Stimulated activated CD8-positive, alpha-beta memory T cell treated with anti-CD3 and anti-CD28 coated beads, Interleukin-7, amount 100 ng/mL, for 48 hours (primary cell): ENCODE measurements at regions not wholly inside any gene's neighbourhood (a gene's known extent, or its start where the extent isn't known, plus 50 kb on each side); places are given as distances from the start of the nearest gene placed in this dataset.

Experiments
- DNase-seq, 2 donors: peaks; one replicate each; pipeline ENCODE4 v3.0.0-alpha.2; 2020; ENCODE audit warnings: low read depth in 1 of 2; ENCODE audit errors: extremely low read depth in 1 of 2

GRCh38 chr2:11013196-11013595 lies 101.5 kb downstream of the KCNF1 start:
- DNase-seq, result no peak

GRCh38 chr2:11014026-11014425 lies 102.3 kb downstream of the KCNF1 start:
- no peak for DNase-seq

GRCh38 chr2:11016735-11017388 lies 105.1 kb downstream of the KCNF1 start:
- DNase-seq, result no peak

GRCh38 chr2:11017921-11018320 lies 106.2 kb downstream of the KCNF1 start:
- no peak for DNase-seq

- no peak for DNase-seq
Observed at GRCh38 chr2:11018651-11019185, 107.0 kb downstream of the KCNF1 start.

GRCh38 chr2:11019614-11020013 lies 107.9 kb downstream of the KCNF1 start:
- no peak for DNase-seq

- no peak for DNase-seq
Observed at GRCh38 chr2:11022064-11022463, 110.3 kb downstream of the KCNF1 start.

GRCh38 chr2:11022591-11023273 lies 111.0 kb downstream of the KCNF1 start:
- DNase-seq, result no peak

- no peak for DNase-seq
Observed at GRCh38 chr2:11023326-11024258, 111.9 kb downstream of the KCNF1 start.

- no peak for DNase-seq
Observed at GRCh38 chr2:11024259-11024645, 112.5 kb downstream of the KCNF1 start.

- DNase-seq, result no peak
Observed at GRCh38 chr2:11024687-11025086, 113.0 kb downstream of the KCNF1 start.

- DNase-seq, result no peak
Observed at GRCh38 chr2:11026286-11026921, 114.7 kb downstream of the KCNF1 start.

GRCh38 chr2:11027195-11027594 lies 115.5 kb downstream of the KCNF1 start:
- no peak for DNase-seq

GRCh38 chr2:11028407-11028916 lies 116.7 kb downstream of the KCNF1 start:
- no peak for DNase-seq

- DNase-seq, result no peak
Observed at GRCh38 chr2:11029136-11029535, 117.4 kb downstream of the KCNF1 start.

- no peak for DNase-seq
Observed at GRCh38 chr2:11030036-11030435, 118.3 kb downstream of the KCNF1 start.

GRCh38 chr2:11030909-11031308 lies 119.2 kb downstream of the KCNF1 start:
- DNase-seq, result no peak

- no peak for DNase-seq
Observed at GRCh38 chr2:11031876-11032275, 120.1 kb downstream of the KCNF1 start.

- DNase-seq, result no peak
Observed at GRCh38 chr2:11032396-11032795, 120.7 kb downstream of the KCNF1 start.

GRCh38 chr2:11033114-11033513 lies 121.4 kb downstream of the KCNF1 start:
- no peak for DNase-seq

GRCh38 chr2:11038641-11039040 lies 116.6 kb upstream of the SLC66A3 start:
- no peak for DNase-seq
